IPS DF 6.9 (cell line): ENCODE measurements at regions not wholly inside any gene's neighbourhood (a gene's known extent, or its start where the extent isn't known, plus 50 kb on each side); places are given as distances from the start of the nearest gene placed in this dataset.

Source experiments
- DNase-seq: peaks from one replicate; pipeline ENCODE4 v3.0.0-alpha.2; 2013; ENCODE audit warnings: low read depth, low spot score
- H3K27ac ChIP-seq: one replicate; pipeline ENCODE4 v1.5.1; 2013; ENCODE audit warnings: low read length, control low read depth
- H3K27me3 ChIP-seq: 2 replicates; pipeline ENCODE4 v1.6.1; 2013; ENCODE audit warnings: mild to moderate bottlenecking, low read length; ENCODE audit not compliant: control insufficient read depth, insufficient read depth
- H3K36me3 ChIP-seq: 2 replicates; pipeline ENCODE4 v1.6.1; 2013; ENCODE audit warnings: low read length; ENCODE audit not compliant: control insufficient read depth, insufficient read depth
- H3K4me1 ChIP-seq: 2 replicates; pipeline ENCODE4 v1.6.1; 2013; ENCODE audit warnings: low read length; ENCODE audit not compliant: control insufficient read depth, insufficient read depth
- H3K4me3 ChIP-seq: 2 replicates; pipeline ENCODE4 v1.5.1; 2013; ENCODE audit warnings: mild to moderate bottlenecking, low read length
- H3K9me3 ChIP-seq: 2 replicates; pipeline ENCODE4 v1.6.1; 2013; ENCODE audit warnings: low read length, inconsistent platforms; ENCODE audit not compliant: control insufficient read depth, insufficient read depth
- WGBS: extraction: QIAGEN DNeasy Blood & Tissue Kit; methylation state at CpG from one replicate; pipeline ENCODE4 v1.1.7; 2013; ENCODE audit warnings: mixed read lengths, missing lambda C conversion rate; ENCODE audit not compliant: insufficient read length, insufficient coverage; 5-methylcytosine and 5-hydroxymethylcytosine counted together

DNA sequence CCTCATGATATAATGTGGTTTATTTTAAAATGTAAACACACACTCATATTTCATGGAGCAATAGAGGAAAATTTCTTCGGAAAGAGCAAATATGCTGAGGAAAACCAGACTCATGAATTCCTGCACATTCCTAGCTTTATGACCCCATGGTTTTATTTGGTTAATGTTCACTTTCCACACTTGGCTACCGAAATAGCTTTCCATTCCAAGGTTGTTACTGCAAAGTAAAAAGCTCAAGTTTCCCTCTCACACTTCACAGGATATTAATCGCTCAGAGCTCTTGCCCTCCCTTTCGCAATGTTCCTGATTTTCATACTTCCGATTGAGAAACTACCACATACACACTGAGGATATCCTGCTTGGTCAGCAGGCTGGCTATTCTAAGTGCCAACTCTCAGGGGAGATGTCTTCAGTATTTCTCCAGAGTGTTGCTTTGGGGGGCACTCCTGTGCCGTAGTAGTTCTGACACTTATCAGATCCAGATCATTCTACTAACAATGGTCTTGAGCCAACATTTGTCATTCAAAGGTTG lies 77.5 kb upstream of the STEAP1B start:
- Histone ChIP-seq H3K4me3 (no peak overlapping the region), H3K36me3 (no peaks in the 10 kb centered on the region), H3K4me1 (no peaks in the 10 kb centered on the region), H3K9me3 (no peaks in the 10 kb centered on the region), H3K27me3 (no peaks in the 10 kb centered on the region), H3K27ac (no peak overlapping the region)
- DNase-seq = no peak
- no CpG with 5 or more reads among the region's 6 CpGs for WGBS

DNA sequence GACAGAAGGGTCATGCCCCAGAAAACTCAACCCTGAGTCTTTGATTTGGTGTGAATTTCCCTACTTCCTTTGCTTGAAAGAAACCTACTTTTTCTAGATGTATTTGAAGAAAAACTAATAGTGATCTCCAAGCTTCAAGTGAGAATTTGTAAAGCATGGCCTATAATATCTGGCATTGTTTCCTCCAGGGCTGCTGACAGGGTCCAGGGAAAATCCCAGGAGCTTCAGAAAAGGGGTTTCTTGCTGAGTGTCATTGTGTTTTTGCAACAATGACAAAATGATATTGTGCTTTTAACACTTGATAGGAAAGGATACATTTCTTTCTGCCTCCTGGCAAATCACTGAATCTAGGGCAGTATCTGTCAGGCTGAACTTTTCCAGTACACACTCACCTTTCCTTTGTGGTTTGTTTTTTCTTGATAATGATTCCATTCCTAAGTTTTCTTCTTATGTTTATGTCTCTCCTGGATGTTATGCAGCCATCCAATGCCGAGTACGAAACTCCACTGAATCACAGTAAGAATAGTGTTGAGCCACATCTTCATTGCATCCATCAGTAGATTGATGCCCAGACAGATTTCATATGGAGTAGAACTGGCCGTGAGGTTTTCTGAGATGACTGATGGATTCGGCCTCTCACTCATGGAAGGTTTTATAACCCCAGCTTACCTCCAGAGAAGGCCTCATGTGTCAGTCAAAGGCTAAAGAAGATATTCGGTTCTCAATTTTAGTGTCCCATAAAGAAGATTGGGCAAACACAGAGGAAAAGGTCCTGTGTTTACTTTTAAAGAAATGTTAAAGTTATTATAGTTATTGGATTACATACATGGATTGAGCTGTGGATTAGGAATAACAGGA lies 76.9 kb upstream of the STEAP1B start:
- no peaks in the 10 kb centered on the region for H3K27me3 ChIP-seq
- no peaks in the 10 kb centered on the region for H3K36me3 ChIP-seq
- no peak overlapping the region for H3K27ac ChIP-seq
- H3K4me3 ChIP-seq = no peak overlapping the region
- no peaks in the 10 kb centered on the region for H3K4me1 ChIP-seq
- no peak for DNase-seq
- no CpG with 5 or more reads among the region's 5 CpGs for WGBS
- no peaks in the 10 kb centered on the region for H3K9me3 ChIP-seq

DNA sequence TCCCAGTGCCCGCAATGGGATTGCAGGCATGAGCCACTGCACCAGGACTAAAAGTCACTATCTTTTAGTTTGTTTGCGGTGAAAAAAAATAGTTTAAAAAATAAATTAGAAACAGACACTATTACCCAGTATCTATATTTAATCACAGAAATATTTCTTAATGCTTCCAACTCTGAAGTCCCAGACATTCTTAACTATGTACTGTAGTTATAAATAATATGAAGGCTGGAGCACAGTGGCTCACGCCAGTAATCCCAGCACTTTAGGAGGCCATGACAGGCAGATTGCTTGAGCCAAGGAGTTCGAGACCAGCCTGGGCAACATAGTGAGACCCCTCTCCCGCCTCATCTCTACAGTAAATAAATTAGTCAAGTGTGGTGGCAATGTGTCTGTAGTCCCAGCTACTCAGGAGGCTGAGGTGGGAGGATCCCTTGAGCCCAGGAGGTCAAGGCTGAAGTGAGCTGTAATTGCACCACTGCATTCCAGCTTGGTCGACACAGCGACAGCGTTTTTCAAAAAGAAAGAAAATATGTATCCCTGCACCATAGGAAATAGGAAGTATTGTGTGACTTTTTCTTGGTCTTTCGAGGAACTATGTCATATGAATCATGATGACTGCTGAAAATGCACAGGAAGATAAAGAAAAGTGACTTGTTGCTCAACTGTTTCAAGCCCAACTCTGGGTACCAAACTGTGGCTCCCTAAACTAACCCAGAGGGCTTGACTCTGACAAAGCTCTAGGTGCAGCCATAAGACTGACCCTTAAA lies 74.9 kb upstream of the STEAP1B start:
- no peak overlapping the region for H3K27ac ChIP-seq

DNA sequence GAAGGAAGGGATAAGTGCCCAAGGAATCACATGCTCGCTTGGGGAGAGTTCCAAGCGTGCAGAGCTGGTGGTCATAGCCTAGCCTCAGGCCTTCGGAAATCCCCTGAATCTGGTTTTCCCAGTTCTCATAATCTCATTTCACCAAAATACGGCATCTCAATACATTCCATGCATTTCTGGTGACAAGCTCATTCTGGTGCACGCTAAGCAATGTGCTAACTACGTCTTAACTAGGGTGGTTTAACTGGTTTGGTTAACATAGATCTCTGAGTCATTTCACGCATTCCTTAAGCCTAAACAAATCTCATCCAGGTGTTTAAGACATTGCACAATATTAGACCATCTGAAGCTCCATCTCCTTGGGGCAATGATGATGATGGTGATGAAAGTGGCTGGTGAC lies 72.9 kb upstream of the STEAP1B start:
- Histone ChIP-seq H3K4me3 (no peak overlapping the region), H3K27ac (no peak overlapping the region), H3K4me1 (no peaks in the 10 kb centered on the region), H3K36me3 (no peaks in the 10 kb centered on the region), H3K27me3 (no peaks in the 10 kb centered on the region), H3K9me3 (no peaks in the 10 kb centered on the region)
- no CpG with 5 or more reads among the region's 7 CpGs for WGBS
- DNase-seq = no peak

More for the DNA sequence above, 74.9 kb upstream of the STEAP1B start:
- H3K27me3 ChIP-seq = no peaks in the 10 kb centered on the region
- no peak for DNase-seq
- no CpG with 5 or more reads among the region's 9 CpGs for WGBS
- H3K36me3 ChIP-seq = no peaks in the 10 kb centered on the region
- no peaks in the 10 kb centered on the region for H3K9me3 ChIP-seq
- H3K4me1 ChIP-seq = no peaks in the 10 kb centered on the region
- no peak overlapping the region for H3K4me3 ChIP-seq

DNA sequence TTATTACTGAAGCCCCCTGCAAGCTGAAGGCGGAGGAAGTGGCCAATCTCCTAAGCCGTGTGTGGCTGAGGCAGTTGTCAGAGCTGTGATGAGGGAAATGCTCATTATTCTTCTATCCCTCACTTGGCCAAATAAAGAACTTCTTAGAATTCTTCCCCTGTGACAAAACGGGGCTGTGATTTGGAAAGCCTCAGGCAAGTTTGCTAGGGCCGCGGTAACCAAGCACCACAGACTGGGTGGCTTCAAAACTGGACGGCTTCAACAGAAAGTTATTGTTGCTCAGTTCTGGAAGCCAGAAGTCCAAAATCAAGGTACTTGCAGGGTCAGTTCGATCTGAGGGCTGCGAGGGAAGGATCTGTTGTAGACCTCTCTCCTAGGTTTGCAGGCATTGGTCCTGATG lies 72.3 kb upstream of the STEAP1B start:
- Histone ChIP-seq H3K27me3 (no peaks in the 10 kb centered on the region), H3K9me3 (no peaks in the 10 kb centered on the region), H3K4me3 (no peak overlapping the region), H3K36me3 (no peaks in the 10 kb centered on the region), H3K4me1 (no peaks in the 10 kb centered on the region), H3K27ac (no peak overlapping the region)
- no peak for DNase-seq
- no CpG with 5 or more reads among the region's 8 CpGs for WGBS

DNA sequence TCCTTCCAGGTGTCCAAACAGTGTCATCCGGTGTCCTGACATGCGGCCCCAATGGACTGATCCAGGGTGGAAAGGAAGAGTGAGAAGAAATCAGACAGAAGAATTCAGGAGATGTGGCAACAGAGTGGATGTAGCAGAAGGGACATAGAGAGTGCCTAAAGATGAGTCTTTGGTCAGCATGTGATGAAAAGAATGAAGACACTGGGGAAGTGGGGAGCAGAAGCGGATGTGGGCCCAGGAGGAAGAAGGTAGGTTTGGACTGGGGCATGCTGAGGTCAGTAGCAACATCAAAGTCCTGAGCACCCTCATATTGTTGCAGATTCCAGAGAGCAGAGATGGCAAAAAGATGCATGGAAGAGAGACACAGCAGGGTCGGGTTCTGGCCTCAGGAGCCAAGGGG lies 71.8 kb upstream of the STEAP1B start:
- Histone ChIP-seq H3K36me3 (no peaks in the 10 kb centered on the region), H3K27me3 (no peaks in the 10 kb centered on the region), H3K9me3 (no peaks in the 10 kb centered on the region), H3K4me1 (no peaks in the 10 kb centered on the region), H3K27ac (no peak overlapping the region), H3K4me3 (no peak overlapping the region)
- no CpG with 5 or more reads among the region's 4 CpGs for WGBS
- DNase-seq = no peak

DNA sequence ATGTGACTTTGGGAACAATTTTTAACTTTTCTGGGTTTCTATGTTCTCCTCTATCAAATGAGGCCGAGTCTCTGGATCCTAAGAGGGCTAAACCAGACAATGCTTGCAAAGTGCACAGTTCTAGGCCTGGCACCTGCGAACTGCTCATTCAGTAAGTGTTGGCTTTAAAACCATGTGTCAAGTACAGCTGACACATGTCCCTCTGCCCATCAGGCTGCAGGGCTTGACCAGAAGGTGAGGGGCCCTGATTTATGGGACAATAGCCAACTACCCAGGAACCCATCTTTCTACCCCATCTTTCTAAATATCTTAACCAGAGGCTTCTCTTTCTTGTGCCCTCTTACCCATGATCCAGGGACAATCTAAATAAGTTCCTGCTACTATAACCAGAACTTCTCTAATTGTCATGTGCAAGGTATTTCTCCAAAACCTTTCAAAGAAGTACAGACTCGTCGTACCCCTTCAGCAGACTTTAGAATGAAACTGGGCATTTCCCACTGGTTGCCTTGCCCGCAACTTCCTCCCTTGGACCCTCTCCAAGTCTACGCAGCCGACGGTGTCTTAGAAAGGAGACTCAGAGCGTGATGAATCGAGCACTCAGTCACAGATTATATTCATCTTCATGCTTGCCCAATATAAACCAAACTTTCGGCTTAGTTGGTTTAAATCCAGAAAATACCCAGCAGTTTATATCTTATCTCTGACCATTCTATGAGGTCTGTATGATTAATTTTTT lies 69.8 kb upstream of the STEAP1B start:
- no peak for DNase-seq
- no peaks in the 10 kb centered on the region for H3K9me3 ChIP-seq
- no peaks in the 10 kb centered on the region for H3K27me3 ChIP-seq
- H3K4me3 ChIP-seq = no peak overlapping the region
- WGBS = no CpG with 5 or more reads among the region's 11 CpGs
- no peaks in the 10 kb centered on the region for H3K36me3 ChIP-seq
- H3K4me1 ChIP-seq = peaks cover under 1% of the 10 kb centered on the region; the same call in 1 of the 2 replicates
- no peak overlapping the region for H3K27ac ChIP-seq

DNA sequence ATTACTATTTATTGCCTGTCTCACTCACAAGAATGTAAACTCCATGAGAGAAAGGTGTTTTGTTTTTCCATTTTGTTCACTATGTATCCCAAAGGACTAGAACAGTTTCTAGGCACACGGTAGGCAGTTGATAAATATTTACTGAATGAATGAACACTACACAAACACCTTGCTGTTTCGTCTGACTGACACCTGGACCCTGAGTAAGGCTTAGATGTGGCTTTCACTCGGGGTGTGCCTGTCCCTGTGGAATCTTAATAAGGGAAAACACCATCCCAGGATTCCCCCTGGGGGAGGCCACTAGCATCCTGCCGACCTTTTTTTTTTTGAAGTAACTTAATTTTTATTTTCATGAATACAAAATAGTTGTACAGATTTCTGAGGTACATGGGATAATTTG lies 66.6 kb upstream of the STEAP1B start:
- H3K27me3 ChIP-seq = no peaks in the 10 kb centered on the region
- WGBS = no CpG with 5 or more reads among the region's 4 CpGs
- no peak overlapping the region for H3K27ac ChIP-seq
- no peak for DNase-seq
- no peaks in the 10 kb centered on the region for H3K36me3 ChIP-seq
- no peak overlapping the region for H3K4me3 ChIP-seq
- peaks cover 13% of the 10 kb centered on the region for H3K4me1 ChIP-seq
- H3K9me3 ChIP-seq = no peaks in the 10 kb centered on the region

DNA sequence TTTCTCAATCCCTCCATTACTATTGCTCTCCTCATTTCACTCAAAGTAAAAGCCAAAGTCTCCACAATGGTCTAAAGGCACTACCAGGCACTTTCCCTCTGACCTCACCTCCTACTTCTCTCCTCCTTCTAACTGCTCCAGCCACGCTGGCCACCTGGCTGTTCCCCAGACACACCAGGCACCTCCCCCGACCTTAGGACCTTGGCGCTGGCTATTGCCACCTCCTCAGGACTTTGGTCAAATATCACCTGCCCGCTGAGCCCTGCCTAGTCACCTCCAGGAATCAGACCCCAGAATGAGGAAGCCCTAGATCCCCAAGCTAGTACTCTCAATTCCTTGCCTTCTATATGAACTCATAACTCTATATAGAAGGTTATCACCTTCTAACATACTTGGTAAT lies 66.2 kb upstream of the STEAP1B start:
- H3K4me3 ChIP-seq = no peak overlapping the region
- no peaks in the 10 kb centered on the region for H3K27me3 ChIP-seq
- H3K36me3 ChIP-seq = no peaks in the 10 kb centered on the region
- H3K4me1 ChIP-seq = peaks cover 13% of the 10 kb centered on the region
- H3K9me3 ChIP-seq = no peaks in the 10 kb centered on the region
- WGBS = no CpG with 5 or more reads among the region's 4 CpGs
- no peak for DNase-seq
- no peak overlapping the region for H3K27ac ChIP-seq

DNA sequence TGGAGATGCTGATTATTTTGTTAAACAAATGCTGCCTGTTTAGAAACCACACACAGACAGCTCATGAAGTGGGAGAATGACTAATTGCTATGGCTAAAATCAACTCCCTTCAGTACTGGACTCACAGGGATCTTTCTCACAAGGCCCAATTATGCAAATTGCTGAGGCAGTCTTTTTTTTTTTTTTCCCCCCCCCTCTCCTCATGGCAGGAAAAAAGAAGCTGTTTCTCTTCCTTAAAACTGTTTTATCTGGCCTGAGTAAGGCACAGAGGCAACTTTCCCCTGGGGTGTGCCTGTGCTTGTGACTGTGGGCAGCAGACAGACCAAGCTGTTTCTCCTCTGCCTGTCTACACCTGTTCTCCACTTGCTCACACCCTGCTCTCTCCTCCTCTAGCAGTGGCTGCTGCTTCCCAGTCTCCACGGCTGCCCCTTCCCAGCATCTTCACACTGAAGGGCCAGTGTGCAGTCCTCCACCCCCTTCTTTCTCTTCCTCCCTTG lies 65.4 kb upstream of the STEAP1B start:
- no peak overlapping the region for H3K27ac ChIP-seq
- H3K9me3 ChIP-seq = no peaks in the 10 kb centered on the region
- no peaks in the 10 kb centered on the region for H3K27me3 ChIP-seq
- no CpG with 5 or more reads among the region's 1 CpG for WGBS
- no peak overlapping the region for H3K4me3 ChIP-seq
- H3K36me3 ChIP-seq = no peaks in the 10 kb centered on the region
- peaks cover 14% of the 10 kb centered on the region for H3K4me1 ChIP-seq
- no peak for DNase-seq
